Mesendoderm (in vitro differentiated cells): ENCODE measurements at regions not wholly inside any gene's neighbourhood (a gene's known extent, or its start where the extent isn't known, plus 50 kb on each side); places are given as distances from the start of the nearest gene placed in this dataset.

ENCODE experiments used
- DNase-seq: peaks from one replicate; pipeline ENCODE4 v3.0.0; 2013
- H2AK5ac ChIP-seq: 2 replicates; pipeline ENCODE4 v1.6.1; 2013; ENCODE audit warnings: low read length, inconsistent platforms
- H2BK120ac ChIP-seq: 2 replicates; pipeline ENCODE4 v1.6.1; 2013; ENCODE audit warnings: low read depth, mild to moderate bottlenecking, low read length, moderate library complexity, mixed read lengths
- H2BK15ac ChIP-seq: replicated peaks from 2 replicates; pipeline ENCODE4 v1.6.1; 2013; ENCODE audit warnings: low read depth, mild to moderate bottlenecking, moderate library complexity
- H2BK5ac ChIP-seq: 2 replicates; pipeline ENCODE4 v1.6.1; 2013; ENCODE audit warnings: low read length, inconsistent platforms
- H3K18ac ChIP-seq: 2 replicates; pipeline ENCODE4 v1.6.1; 2013; ENCODE audit warnings: mild to moderate bottlenecking, low read length, mixed read lengths
- H3K23ac ChIP-seq: one replicate; pipeline ENCODE4 v1.6.1; 2013; ENCODE audit warnings: low read length
- H3K27ac ChIP-seq: 2 replicates; pipeline ENCODE4 v1.5.1; 2013; ENCODE audit warnings: low read depth, mild to moderate bottlenecking, inconsistent platforms, low read length, moderate library complexity
- H3K27me3 ChIP-seq: 2 replicates; pipeline ENCODE4 v1.6.1; 2013; ENCODE audit warnings: low read length, control low read depth, mild to moderate bottlenecking, inconsistent platforms; ENCODE audit not compliant: insufficient read depth, poor library complexity
- H3K36me3 ChIP-seq: 2 replicates; pipeline ENCODE4 v1.6.1; 2013; ENCODE audit warnings: low read length, inconsistent platforms; ENCODE audit not compliant: control insufficient read depth, insufficient read depth
- H3K4ac ChIP-seq: one replicate; pipeline ENCODE4 v1.6.1; 2013; ENCODE audit warnings: low read depth, mild to moderate bottlenecking, low read length, moderate library complexity
- H3K4me1 ChIP-seq: 2 replicates; pipeline ENCODE4 v1.6.1; 2013; ENCODE audit warnings: low read depth, low read length, inconsistent platforms; ENCODE audit not compliant: control insufficient read depth
- H3K4me2 ChIP-seq: 2 replicates; pipeline ENCODE4 v1.6.1; 2013; ENCODE audit warnings: low read length
- H3K4me3 ChIP-seq: 2 replicates; pipeline ENCODE4 v1.5.1; 2013; ENCODE audit warnings: mild to moderate bottlenecking, low read length
- H3K56ac ChIP-seq: one replicate; pipeline ENCODE4 v1.6.1; 2013; ENCODE audit warnings: low read length
- H3K79me1 ChIP-seq: 2 replicates; pipeline ENCODE4 v1.6.1; 2013; ENCODE audit warnings: low read length, inconsistent platforms
- H3K79me2 ChIP-seq: 2 replicates; pipeline ENCODE4 v1.6.1; 2013; ENCODE audit warnings: mild to moderate bottlenecking, low read length; ENCODE audit not compliant: control insufficient read depth, insufficient read depth
- H3K9ac ChIP-seq: 2 replicates; pipeline ENCODE4 v1.6.1; 2013; ENCODE audit warnings: low read length, inconsistent platforms
- H4K5ac ChIP-seq: one replicate; pipeline ENCODE4 v1.6.1; 2013; ENCODE audit warnings: low read length
- H4K8ac ChIP-seq: one replicate; pipeline ENCODE4 v1.6.1; 2013; ENCODE audit warnings: low read depth, mild to moderate bottlenecking, control low read depth, low read length, moderate library complexity
- WGBS: extraction: QIAGEN DNeasy Blood & Tissue Kit; methylation state at CpG from one replicate; pipeline ENCODE4 v1.1.7; 2013; ENCODE audit warnings: low lambda C conversion rate, missing lambda C conversion rate; ENCODE audit not compliant: insufficient coverage; ENCODE audit errors: extremely low coverage; 5-methylcytosine and 5-hydroxymethylcytosine counted together

DNA sequence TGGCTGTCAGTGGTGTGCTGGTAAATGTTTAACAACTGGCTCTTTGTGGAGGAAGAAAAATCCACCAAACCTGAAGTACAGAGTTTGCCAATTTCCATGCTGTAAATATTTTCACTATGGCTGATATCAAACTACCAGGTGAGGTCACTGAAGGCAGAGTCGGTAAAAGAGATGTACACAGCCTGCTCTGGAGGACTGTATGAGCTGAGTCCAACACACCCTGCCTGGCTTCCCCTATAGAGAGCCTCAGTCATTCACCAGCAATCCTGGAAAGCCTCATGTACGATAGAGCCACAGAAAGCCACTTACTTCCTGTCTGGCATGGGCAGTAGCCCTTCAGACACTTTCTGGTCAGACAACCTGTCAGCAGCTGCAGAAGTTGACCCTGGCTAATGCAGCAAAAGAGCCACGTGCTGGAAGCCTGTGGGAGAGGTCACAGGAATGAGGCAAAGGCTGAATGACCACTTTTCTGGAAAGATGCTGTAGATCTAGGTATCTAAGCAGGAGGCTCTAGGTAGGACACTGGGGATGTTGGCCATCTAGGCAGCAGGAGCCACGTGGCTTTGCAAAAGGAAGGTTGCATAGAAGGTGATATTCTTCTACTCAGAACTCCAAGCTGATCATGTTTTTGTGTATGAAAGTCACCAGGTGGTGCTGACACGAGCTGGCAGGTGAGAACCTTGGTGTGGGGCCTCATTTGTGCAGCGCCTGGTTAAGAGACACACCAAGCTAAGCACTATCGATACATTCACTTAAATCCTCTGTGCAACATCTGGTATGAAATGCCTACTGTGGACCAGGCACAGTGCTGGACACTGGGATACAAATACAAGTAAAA is 553.9 kb downstream of the VRK1 start:
- Histone ChIP-seq H2BK5ac (no peak overlapping the region), H3K9ac (no peak overlapping the region)
- WGBS = no CpG with 5 or more reads among the region's 7 CpGs

DNA sequence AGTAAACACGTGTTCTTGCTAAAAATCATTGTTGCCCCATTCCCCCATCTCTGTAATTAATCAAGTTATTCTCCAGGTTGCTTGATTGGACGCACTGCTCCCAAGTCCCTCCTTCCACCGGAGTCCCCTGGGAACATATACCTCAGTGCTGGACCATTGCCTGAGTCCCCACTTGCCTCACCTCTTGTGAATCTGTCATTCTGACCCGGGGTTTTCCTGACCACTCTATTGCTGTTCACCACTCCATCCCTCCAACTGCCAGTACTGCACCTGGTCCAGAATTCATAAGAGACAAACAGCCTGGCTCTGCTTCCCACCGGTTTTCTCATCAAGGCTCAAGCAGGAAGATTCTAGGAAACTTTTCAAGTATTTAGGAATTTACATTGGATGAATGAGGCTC is 555.9 kb downstream of the VRK1 start:
- H3K9ac ChIP-seq = no peak overlapping the region
- no CpG with 5 or more reads among the region's 5 CpGs for WGBS

More for the DNA sequence above, 553.9 kb downstream of the VRK1 start:
- H3K4ac ChIP-seq = no peak overlapping the region
- H2BK15ac ChIP-seq = no peak overlapping the region
- no peak overlapping the region for H3K18ac ChIP-seq
- H3K23ac ChIP-seq = no peak overlapping the region
- no peaks in the 10 kb centered on the region for H3K79me2 ChIP-seq
- H3K4me1 ChIP-seq = no peaks in the 10 kb centered on the region
- no peak for DNase-seq
- no peak overlapping the region for H3K4me3 ChIP-seq
- H2AK5ac ChIP-seq = no peak overlapping the region
- H3K27ac ChIP-seq = no peak overlapping the region
- H3K4me2 ChIP-seq = no peak overlapping the region
- no peaks in the 10 kb centered on the region for H3K36me3 ChIP-seq
- H3K56ac ChIP-seq = no peak overlapping the region
- no peaks in the 10 kb centered on the region for H3K79me1 ChIP-seq
- no peaks in the 10 kb centered on the region for H3K27me3 ChIP-seq
- H4K8ac ChIP-seq = no peak overlapping the region
- H2BK120ac ChIP-seq = no peak overlapping the region
- H4K5ac ChIP-seq = no peak overlapping the region

DNA sequence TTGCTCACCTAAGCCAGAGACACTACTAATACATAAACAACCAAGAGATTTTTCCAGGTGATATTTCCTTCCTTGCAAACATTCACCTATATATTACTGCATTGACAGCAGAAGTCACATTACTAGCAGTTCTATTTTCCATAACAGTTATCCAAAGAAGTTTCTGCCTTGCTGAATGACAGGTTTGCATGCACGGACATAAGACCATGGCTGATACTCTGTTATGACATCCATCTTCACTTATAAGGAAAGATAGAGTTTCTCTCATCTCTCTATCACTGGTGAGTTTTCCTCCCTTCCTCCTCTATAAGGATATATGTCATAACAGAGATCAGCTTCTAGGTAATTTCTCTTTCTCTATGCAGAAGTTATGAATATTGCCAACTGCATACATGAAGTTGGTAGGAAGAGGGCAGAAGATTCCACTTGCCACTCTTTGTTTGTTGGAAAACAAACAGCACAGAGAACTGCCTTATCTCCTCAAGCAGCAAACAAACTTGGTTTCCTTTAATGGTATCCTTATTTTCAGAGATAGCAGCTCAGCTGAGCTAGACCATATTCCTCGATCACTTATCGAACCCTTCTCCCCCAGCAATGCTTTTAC is 557.0 kb downstream of the VRK1 start:
- H3K27me3 ChIP-seq = no peaks in the 10 kb centered on the region
- no CpG with 5 or more reads among the region's 3 CpGs for WGBS
- no peak overlapping the region for H3K56ac ChIP-seq
- no peak overlapping the region for H3K4me2 ChIP-seq
- no peaks in the 10 kb centered on the region for H3K79me1 ChIP-seq
- no peak overlapping the region for H3K27ac ChIP-seq
- H3K9ac ChIP-seq = no peak overlapping the region
- no peak for DNase-seq
- no peak overlapping the region for H2BK15ac ChIP-seq
- no peak overlapping the region for H2AK5ac ChIP-seq
- no peak overlapping the region for H2BK5ac ChIP-seq
- H3K23ac ChIP-seq = no peak overlapping the region
- H4K5ac ChIP-seq = no peak overlapping the region
- no peaks in the 10 kb centered on the region for H3K4me1 ChIP-seq
- no peak overlapping the region for H2BK120ac ChIP-seq
- no peak overlapping the region for H3K18ac ChIP-seq
- H3K4me3 ChIP-seq = no peak overlapping the region
- H3K4ac ChIP-seq = no peak overlapping the region
- H3K79me2 ChIP-seq = no peaks in the 10 kb centered on the region
- H4K8ac ChIP-seq = no peak overlapping the region
- H3K36me3 ChIP-seq = no peaks in the 10 kb centered on the region

More for the DNA sequence above, 555.9 kb downstream of the VRK1 start:
- Histone ChIP-seq H3K27me3 (no peaks in the 10 kb centered on the region), H3K4me2 (no peak overlapping the region), H2BK5ac (no peak overlapping the region), H2AK5ac (no peak overlapping the region), H3K4me3 (no peak overlapping the region), H2BK15ac (no peak overlapping the region), H3K27ac (no peak overlapping the region), H3K56ac (no peak overlapping the region), H3K23ac (no peak overlapping the region), H3K36me3 (no peaks in the 10 kb centered on the region), H3K79me2 (no peaks in the 10 kb centered on the region), H3K79me1 (no peaks in the 10 kb centered on the region), H4K8ac (no peak overlapping the region), H3K4ac (no peak overlapping the region), H4K5ac (no peak overlapping the region), H3K4me1 (no peaks in the 10 kb centered on the region), H3K18ac (no peak overlapping the region), H2BK120ac (no peak overlapping the region)
- DNase-seq = no peak

GRCh38 chr14:97359341-97359740 is 562.2 kb downstream of the VRK1 start:
- H3K4me2 ChIP-seq = no peak overlapping the region
- no peak overlapping the region for H3K9ac ChIP-seq
- no peaks in the 10 kb centered on the region for H3K79me2 ChIP-seq
- H3K79me1 ChIP-seq = no peaks in the 10 kb centered on the region
- H2BK5ac ChIP-seq = no peak overlapping the region
- WGBS = no CpG with 5 or more reads among the region's 6 CpGs
- no peaks in the 10 kb centered on the region for H3K4me1 ChIP-seq
- H3K18ac ChIP-seq = no peak overlapping the region
- no peak overlapping the region for H2AK5ac ChIP-seq
- no peak overlapping the region for H2BK15ac ChIP-seq
- H3K27me3 ChIP-seq = no peaks in the 10 kb centered on the region
- no peak overlapping the region for H4K5ac ChIP-seq
- no peaks in the 10 kb centered on the region for H3K36me3 ChIP-seq
- H3K4me3 ChIP-seq = no peak overlapping the region
- no peak overlapping the region for H3K56ac ChIP-seq
- H2BK120ac ChIP-seq = no peak overlapping the region
- H4K8ac ChIP-seq = no peak overlapping the region
- no peak for DNase-seq
- H3K27ac ChIP-seq = no peak overlapping the region
- H3K23ac ChIP-seq = no peak overlapping the region
- no peak overlapping the region for H3K4ac ChIP-seq

GRCh38 chr14:97361181-97361580 is 564.0 kb downstream of the VRK1 start:
- H2BK5ac ChIP-seq = no peak overlapping the region
- no peaks in the 10 kb centered on the region for H3K4me1 ChIP-seq
- no peak overlapping the region for H3K27ac ChIP-seq

More at GRCh38 chr14:97361181-97361580, 564.0 kb downstream of the VRK1 start:
- Histone ChIP-seq H2BK15ac (no peak overlapping the region), H3K23ac (no peak overlapping the region), H3K4ac (no peak overlapping the region), H3K56ac (no peak overlapping the region), H3K4me2 (no peak overlapping the region), H4K5ac (no peak overlapping the region), H2BK120ac (no peak overlapping the region), H3K27me3 (no peaks in the 10 kb centered on the region), H3K18ac (no peak overlapping the region), H2AK5ac (no peak overlapping the region), H3K79me2 (no peaks in the 10 kb centered on the region), H4K8ac (no peak overlapping the region), H3K79me1 (no peaks in the 10 kb centered on the region), H3K36me3 (no peaks in the 10 kb centered on the region), H3K9ac (no peak overlapping the region), H3K4me3 (no peak overlapping the region)
- WGBS = no CpG with 5 or more reads among the region's 6 CpGs
- DNase-seq = no peak
